Hematopoietic multipotent progenitor cell treated with erythropoietin and hydrocortisone succinate and interleukin-3 and kit ligand, for 4 days (in vitro differentiated cells): ENCODE measurements at regions not wholly inside any gene's neighbourhood (a gene's known extent, or its start where the extent isn't known, plus 50 kb on each side); places are given as distances from the start of the nearest gene placed in this dataset.
A peak's percentile ranks its signal among the peaks of the same experiment; 100 is the strongest.

Experiments
- DNase-seq: peaks from one replicate; pipeline ENCODE4 v3.0.0-alpha.2; 2015

DNA sequence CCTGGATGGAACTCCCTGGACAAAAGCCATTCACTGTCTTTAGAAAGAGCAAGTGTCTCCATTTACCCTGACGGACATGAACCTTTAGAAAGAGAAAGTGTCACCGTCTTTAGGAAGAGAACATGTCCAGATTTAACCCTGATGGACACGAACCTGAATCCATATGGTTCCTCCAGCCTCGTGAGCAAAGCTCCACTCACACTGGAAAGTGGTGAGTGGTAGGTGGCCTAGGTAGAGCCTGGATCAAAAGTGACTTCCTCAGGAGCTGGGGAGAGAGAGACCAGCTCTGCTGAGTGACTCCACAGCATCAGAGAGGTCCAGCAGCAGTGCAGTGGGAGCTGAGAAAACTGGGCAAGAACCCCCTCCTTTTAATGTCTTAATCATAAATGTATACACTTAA, 59.8 kb upstream of the IRS2 start:
- no peak for DNase-seq

DNA sequence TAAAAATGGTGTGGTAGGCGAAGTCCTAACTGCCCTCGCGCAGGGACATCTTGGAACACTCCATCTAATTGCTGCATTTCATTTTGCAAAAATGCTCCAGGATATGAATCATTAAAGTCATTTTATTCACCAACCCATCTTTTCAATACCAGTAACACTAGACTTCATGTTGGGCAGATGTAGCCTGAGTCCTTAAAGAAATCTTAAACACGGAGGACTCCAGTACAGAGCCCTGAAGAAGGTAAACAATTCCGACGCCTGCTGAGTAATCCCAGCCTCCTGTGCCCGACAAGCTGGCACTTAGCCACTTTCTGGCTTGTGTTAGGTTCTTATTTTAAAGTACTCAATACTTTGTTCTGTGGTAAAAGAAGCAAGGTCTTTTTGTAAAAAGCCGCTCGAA, 58.0 kb upstream of the IRS2 start:
- no peak for DNase-seq

DNA sequence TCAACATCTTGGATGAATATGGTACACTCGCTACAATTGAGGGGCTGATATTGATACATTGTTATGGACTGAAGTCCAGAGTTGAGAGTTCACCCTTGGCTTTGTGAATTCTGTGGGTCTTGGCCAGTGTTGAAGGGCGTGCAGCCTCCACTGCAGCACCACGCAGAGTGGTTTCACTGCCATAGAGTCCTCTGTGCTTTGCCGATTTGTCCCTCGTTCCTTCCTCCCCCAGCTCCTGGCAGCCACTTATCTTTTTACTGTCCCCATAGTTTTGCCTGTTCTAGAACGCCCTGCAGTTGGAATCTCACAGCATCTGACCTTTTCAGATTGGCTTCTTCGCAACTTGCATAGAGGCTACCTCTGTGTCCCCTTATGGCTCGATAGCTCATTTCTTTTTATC, 57.3 kb upstream of the IRS2 start:
- no peak for DNase-seq

DNA sequence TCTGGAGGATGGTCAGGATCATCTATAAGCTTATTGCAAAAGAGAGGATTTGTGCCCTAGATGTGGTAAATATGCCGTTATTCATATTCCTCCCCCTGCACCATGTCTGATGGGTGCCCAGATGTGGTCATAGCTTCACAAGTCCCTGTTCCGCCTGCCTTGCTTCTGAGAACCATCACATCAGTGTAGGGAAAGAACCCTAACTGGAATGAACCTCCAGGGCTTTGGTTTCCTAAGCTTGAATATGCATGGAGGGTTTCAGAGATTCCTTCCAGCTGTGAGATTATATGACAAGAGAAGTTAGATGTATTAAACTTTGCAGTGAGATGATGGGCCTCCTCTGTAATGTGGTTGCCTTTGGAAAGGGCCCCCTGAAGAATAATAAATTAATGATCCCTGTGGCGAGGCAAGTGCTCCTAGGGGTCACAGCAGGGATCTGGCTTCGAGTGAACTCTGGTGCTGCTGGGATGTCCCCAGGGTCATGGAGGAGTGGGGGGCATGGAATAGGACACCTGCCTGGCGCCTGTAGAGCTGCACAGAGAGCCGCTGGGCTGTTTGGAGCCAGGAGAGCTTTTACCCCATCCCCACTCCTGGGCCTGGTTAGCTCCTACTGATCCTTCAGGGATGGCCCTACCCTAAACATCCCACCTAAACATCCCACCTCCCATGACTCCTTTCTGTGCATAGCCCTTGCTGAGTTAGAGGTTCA, 56.0 kb upstream of the IRS2 start:
- no peak for DNase-seq

DNA sequence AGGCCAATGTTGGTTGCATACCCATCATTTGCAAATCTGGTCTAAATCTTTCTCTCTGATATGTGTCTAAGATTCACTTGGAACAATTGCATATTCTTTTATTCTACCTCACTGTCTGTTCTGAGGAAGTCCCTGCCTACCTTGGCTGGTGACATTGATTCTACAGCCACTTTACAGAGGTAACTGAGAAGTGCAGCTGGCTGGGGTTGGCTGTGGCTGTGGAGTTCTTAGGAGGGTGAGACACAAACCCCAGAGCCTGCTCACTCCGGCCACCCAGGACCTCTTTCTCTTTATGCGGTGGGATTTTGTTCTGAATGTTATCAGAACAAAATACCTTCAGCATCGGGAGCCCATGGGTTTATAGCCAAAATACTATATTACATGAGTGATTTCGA, 54.5 kb upstream of the IRS2 start:
- no peak for DNase-seq

DNA sequence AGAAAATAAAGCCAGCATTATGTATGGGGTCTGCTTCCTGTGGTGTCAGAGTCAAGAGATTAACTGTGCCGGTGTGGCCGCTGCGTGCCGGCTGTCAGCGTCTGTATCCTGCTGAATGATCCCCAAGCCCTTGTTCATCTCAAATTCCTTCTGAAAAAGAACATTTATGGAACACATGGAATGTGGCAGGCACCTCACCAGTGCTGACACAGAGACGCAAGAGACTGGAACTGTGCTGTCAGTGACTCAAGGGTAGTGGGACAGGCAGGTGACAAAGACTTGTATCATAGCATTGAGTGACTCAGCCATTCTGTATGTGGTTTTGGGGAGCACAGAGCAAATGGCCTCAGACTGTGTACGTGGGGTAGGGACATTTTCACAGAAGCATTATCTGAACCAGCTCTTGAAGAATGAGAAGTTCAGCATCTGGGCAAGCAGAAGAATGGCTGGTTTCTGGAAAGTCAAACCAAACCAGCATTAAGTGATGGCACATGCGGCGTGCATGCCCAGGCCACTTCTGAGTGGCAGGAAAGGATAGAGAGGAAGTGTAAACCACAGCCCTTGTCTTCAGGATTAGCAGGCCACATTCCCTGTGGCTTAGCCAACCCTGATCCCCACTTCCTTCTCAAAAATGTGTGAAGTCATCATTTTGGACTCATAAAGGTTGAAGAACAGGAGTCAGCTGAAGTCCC, 54.0 kb upstream of the IRS2 start:
- DNase-seq = peak; percentile 67

DNA sequence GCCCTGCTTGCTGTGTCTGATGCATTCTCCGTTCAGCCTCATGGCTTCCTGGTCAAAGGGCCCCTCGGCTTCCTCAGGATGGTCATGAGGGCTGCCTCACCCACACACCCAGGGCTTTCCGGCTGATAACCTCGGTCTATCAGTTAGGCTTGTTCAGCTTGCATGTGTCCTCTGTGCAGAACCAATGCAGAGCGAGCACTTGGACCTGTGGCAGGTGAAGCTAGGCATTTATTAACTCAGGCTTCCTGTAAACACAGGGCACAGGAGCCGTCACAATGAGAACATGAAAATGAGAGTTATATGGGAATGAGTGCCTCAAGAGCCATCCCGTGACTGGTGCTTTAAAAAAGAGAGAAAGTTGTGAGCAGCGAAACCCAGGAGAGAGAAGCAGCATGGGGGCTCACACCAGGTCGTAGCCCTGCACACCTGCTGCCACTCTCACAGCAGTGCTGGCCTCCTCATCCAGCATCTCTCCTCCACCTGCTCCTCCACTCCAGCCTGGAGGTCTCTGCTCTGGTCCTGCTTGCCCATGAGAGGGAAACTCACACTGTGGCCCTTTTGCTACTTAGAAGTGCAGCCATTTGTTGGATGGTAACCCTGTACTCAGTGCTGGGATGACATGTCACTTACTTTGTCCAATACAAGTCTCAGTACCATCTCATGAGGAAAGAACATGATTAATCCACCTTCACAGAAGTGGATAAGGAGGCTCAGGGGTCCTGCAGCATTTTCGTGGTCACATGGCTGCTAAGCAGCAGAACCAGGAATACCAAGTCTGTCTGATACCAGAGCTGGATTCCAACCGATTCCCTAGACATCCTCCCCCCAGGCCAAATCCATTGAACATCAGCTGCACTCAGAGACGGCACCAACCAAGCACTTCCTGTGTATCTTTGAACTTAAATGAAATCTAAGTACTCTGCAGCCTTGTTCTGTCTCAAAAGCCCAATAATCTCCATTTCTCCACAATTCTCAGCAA, 50.5 kb upstream of the IRS2 start:
- peak; percentile 11 for DNase-seq
